GM13977 (cell line): ENCODE measurements at regions not wholly inside any gene's neighbourhood (a gene's known extent, or its start where the extent isn't known, plus 50 kb on each side); places are given as distances from the start of the nearest gene placed in this dataset.

ENCODE experiments used
- DNase-seq: peaks from one replicate; pipeline ENCODE4 v3.0.0; 2012; ENCODE audit warnings: low spot score
- in situ Hi-C: fragments of 300-500 bp; cut with MboI; formaldehyde crosslinking; loops from one replicate; pipeline ENCODE4 v1.12.0; 2022; ENCODE audit warnings: low sequenced_read_pairs, low pct_unique_long_range_greater_than_20kb, mixed read lengths, inconsistent platforms; ENCODE audit not compliant: unreplicated experiment
- TF ChIP-seq, protein P1 (sequence below): IDR thresholded peaks from 2 replicates; pipeline ENCODE4 v1.5.1; 2012; ENCODE audit warnings: mild to moderate bottlenecking, control low read depth; ENCODE audit not compliant: insufficient read depth; ENCODE audit errors: extremely low read depth, missing control alignments

- TF ChIP-seq, protein P1, sequence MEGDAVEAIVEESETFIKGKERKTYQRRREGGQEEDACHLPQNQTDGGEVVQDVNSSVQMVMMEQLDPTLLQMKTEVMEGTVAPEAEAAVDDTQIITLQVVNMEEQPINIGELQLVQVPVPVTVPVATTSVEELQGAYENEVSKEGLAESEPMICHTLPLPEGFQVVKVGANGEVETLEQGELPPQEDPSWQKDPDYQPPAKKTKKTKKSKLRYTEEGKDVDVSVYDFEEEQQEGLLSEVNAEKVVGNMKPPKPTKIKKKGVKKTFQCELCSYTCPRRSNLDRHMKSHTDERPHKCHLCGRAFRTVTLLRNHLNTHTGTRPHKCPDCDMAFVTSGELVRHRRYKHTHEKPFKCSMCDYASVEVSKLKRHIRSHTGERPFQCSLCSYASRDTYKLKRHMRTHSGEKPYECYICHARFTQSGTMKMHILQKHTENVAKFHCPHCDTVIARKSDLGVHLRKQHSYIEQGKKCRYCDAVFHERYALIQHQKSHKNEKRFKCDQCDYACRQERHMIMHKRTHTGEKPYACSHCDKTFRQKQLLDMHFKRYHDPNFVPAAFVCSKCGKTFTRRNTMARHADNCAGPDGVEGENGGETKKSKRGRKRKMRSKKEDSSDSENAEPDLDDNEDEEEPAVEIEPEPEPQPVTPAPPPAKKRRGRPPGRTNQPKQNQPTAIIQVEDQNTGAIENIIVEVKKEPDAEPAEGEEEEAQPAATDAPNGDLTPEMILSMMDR: no peak
- DNase-seq: no peak
- in situ Hi-C loops: no loop called here
These were observed 161.8 kb upstream of the NECTIN3 start for GRCh38 chr3:110909839-110910238.

DNA sequence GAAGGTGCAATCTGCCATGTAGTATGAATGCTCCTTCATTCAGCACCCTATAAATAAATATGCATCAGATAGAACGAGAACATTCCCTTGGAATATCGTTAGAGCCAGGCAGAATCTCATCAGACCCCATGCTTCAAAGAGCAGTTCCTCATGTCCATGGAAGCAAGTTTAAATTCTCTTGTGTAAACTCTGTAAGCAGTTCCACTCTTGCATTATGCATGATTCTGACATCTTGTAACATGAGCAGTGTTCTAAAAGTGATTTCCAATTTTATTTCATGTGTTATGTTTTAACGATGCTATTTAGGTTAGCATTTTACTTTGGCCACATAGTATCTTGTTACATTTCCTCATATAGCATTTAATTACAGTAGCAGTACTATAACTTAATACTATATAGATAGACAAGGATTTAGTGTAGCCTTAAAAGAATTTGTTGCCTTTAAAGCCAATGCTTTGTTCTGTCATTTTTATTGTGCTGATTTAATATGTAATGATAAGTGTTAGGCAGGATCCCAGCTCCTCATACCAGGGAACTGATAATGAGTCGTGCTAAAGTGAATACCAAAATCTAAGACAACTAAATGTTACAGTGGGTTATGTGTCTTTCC, 161.2 kb upstream of the NECTIN3 start:
- in situ Hi-C loops: no loop called here
- TF ChIP-seq, protein P1: no peak
- no peak for DNase-seq

GRCh38 chr3:110918963-110919362, 152.7 kb upstream of the NECTIN3 start:
- TF ChIP-seq, protein P1: no peak
- in situ Hi-C loops: no loop called here

DNA sequence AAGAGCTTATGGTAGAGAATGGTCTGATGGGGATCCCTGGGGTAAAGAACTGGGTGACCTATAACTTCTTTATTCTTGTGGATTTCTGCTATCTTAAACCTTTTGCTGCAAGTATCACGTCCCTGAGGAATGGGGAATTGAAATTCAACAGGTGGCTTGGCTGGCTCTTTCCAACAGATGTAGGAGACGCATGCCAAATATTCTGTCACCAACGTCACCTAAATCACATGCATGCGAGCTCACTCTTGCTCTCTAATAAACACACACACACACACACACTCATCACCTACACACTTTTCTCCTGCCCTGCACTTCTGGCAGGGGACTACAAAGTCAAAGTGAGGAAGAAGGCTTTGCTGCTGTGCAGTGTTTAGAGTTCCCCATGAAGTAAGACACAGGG, 145.8 kb upstream of the NECTIN3 start:
- in situ Hi-C loops: no loop called here
- no peak for DNase-seq

More at GRCh38 chr3:110918963-110919362, 152.7 kb upstream of the NECTIN3 start:
- no peak for DNase-seq

DNA sequence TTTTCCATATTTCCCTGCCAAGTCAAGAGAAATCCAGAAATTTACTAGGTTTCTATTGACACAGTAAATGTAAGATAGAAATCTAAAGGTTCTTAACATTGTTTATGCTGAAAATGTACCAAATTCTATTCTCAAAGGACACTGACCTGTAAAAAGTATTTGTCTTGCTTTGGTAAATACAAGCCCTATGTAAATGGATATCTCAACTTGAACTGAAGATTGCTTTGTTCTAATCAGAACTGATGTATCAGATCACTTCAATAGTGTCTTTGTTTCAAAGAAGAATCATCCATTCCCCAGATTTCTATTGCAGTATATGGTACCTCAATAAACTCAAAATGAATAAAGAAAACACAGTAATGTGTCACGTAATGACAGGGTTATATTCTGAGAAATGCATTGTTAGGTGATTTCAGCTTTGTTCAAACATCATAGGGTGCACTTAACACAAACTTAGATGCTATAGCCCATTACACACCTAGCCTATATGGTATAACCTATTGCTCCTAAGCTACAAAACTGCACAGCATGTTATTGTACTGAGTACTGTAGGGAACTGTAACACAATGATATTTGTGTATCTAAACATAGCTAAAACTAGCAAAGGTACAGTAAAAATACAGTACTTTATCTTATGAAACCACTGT, 143.5 kb upstream of the NECTIN3 start:
- in situ Hi-C loops: no loop called here
- DNase-seq: no peak
- TF ChIP-seq, protein P1: no peak

More for the DNA sequence above, 145.8 kb upstream of the NECTIN3 start:
- TF ChIP-seq, protein P1: no peak

GRCh38 chr3:110929816-110930215, 141.8 kb upstream of the NECTIN3 start:
- in situ Hi-C loops: no loop called here
- TF ChIP-seq, protein P1: no peak
- DNase-seq: no peak

DNA sequence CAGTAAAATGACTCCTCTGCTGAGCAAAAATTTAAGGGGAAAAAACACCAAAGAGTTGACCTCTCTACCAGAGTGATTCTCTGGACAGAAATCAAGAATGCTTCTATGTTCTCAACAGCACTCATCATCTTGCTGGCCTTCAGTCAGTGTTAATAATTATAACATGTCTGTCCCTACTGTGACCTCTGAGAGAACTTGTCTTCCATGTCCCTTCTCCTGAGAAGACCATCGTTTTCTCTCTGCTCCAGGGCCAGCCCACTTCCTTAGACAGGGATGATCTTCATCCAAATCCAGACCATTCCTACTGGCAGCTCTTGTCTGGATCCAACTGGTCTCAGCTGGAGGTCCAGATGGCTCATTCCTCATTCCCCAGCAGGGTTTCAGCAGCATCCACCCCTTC, 139.0 kb upstream of the NECTIN3 start:
- TF ChIP-seq, protein P1: no peak
- DNase-seq: no peak
- in situ Hi-C loops: no loop called here
